ENCODE measurements at regions not wholly inside any gene's neighbourhood (a gene's known extent, or its start where the extent isn't known, plus 50 kb on each side); places are given as distances from the start of the nearest gene placed in this dataset.

DNA sequence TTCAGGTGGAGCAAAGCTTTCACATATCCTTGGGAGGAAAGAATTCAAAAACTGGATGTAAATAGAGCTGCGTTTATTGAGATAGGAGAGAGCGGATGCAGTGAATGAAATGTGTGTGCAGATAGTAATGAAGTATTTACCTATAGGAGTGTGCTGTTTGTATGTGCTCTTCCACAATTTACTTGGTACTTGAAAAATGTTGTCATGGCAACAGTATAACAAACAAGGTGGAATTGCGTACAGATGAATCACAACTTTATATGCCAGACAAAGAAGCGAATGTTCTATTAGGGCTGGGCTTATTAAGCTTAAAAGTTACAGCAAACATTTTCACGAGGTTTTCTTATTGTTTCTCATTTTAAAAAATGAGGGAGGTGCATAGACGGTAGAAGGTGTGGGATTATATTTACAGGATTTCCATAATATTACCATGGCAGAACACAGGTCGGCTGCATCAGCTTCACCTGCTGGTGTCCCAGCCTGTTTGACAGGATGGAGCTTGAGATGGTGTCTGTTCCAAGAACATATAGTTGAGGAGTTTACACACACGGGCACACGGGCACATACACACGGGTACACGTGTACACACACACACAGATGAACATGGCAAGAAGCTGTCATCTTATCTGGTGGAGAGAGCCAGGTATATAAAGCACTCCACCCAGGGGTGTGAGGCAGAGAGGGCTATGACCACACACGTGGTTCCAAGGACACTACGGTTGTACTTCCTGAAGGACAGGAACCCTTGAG, 155.7 kb downstream of the RMI1 start:
- DNase-seq = no peak

DNA sequence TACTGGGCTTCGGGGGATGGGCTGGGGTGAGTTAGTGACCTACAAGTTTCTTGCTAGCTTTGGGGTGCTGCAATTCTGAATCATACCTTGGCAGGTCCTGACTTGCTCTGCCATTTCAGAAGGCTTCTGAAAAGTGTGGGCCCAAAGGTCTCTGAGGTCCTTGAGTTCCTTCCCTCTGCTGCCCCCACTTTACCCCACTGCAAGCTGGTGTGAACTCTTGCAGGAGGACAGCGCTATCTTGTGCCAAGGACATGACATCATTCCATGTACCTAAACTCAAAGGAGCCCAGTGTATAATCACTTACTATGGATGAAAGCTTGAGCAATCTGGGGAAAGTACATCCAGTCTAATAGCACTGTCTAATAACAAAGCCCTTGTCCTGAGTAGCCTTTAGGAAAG, 157.4 kb downstream of the RMI1 start:
- no peak for DNase-seq

DNA sequence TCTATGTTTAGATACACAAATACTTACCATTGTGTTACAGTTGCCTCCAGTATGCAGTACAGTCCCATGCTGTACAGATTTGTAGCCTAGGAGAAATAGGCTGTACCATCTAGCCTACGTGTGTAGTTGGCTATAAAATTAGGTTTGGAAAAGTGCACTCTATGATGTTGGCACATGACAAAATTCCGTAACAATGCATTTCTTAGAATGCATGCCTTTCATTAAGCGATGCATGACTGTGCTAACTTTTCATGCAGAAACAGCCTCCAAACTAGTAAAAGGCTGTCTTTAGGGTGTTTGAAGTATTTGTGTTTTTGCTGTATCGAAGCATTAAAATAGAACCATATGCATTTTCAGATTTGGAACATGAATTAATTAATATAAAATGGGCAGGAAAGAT, 157.9 kb downstream of the RMI1 start:
- no peak for DNase-seq

DNA sequence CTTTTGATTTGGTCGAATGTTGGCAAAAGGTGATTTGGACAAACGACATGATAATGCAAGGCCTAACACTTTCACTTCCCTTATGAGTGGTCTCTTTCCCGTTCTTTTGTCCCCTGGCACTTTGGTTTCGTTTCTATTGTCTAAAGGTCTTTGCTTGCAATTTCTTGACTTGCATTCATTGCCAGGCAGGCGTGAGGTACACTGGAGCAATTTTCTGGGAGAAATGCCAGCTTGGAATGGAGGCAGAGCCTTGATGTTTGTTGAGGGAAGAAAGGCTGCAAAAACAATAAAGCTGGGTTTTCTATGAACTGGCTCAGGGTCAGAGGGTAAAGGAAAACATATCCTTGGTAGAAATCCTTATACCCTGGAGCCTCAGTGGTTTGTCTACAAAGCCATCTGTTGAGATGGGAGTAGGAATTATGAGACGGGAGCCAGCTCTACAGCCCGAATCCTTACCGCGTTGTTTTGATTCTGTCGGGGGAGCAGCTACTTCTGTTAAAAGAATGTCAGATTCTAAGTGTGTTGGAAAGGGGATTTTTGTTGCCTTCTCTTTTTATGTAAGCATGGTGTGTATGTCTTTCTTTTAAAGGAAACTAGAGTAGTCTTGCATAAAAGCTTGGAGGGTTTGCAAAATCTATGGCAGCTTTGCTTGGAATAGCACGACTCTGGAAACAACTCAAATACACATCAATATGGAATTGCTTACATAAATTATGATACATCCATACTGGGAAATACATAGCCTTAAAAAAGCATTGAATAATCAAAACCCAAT, 158.9 kb downstream of the RMI1 start:
- peak; percentile 10 for DNase-seq

DNA sequence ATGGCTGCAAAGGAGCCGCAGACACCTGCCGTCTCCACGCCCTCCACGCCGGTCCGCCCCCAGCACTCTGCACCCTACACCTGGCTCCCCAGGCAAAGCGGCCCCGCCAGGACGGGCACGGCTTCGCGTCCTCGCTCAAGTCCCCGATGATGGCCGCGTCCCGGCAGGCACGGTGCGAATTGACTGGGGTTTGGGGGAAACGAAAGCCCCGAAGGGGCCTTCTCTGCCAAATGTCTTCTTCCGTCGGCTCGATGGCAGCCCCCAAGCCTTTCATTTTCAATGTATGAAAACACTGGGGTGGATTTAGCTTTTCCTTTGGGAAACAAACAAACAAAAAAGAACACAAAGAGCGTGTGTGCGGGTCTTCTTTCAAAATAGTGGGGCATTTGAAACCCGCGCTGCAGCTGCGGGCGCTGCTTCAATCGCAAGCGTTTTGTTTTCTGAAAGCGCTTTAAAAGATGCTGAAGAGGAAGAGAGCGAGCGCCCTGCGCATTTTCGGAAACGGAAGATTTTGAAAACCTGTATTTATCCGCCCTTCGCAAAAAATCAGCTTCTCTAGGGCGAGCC, 160.0 kb downstream of the RMI1 start:
- DNase-seq = no peak

DNA sequence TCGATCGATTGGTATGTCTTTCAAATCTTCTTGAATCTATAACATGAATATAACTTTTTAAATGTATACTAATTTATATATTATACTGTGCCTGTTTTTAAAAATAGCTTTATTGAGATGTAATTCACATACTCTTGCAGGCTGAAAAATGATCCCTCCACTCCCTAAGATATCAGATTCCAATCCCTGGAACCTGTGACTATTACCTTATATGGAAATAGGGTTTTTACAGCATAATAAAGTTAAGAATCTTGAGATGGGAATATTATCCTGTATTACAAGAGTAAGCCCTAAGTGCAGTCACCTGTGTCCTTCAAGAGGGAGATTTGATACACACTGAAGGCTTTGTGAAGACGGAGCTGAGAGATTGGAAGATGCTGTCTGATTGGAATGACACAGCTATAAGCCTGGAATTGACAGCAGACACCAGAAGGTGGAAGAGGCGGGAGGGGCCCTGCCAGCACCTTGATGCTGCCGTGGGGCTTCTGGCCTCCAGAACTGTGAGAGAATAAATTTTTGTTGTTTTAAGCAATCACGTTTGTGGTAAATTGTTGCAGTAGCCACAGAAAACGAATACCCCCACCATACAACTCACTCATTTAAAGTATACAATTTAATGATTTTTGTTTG, 161.3 kb downstream of the RMI1 start:
- no peak for DNase-seq

DNA sequence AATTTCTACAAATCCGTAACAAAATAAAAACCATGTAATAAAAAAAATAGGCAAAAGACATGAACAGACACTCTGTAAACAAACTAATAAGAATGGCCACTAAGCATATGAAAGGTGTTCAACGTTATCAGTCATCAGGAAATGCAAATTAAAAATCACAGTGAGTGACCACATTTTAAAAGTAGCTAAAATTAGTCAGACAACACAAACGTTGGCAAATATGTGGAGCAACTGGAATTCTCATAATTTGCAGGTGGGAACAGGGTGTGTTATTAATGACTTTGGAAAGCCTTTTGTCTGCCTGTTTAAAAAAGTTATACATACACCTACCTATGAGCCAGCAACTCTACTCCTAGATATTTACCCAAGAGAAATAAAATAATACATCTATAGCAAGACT, 164.4 kb downstream of the RMI1 start:
- DNase-seq = no peak

DNA sequence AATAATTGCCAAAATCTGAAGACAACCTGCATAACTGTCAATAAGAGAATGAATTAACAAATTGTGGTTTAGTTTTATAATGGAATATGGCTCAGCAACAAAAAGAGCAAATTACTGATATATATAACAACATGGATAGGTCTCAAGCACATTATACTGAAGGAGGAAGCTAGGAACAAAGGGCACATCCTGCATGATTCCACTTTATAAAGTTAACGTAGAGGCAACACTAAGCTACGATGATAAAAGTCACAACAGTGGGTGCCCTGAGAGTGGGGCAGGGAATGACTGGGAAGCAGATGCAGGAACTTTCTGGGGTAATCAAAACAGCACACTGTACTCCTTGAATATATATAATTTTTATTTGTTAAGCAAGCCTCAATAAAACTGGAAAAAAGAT, 165.2 kb downstream of the RMI1 start:
- no peak for DNase-seq

DNA sequence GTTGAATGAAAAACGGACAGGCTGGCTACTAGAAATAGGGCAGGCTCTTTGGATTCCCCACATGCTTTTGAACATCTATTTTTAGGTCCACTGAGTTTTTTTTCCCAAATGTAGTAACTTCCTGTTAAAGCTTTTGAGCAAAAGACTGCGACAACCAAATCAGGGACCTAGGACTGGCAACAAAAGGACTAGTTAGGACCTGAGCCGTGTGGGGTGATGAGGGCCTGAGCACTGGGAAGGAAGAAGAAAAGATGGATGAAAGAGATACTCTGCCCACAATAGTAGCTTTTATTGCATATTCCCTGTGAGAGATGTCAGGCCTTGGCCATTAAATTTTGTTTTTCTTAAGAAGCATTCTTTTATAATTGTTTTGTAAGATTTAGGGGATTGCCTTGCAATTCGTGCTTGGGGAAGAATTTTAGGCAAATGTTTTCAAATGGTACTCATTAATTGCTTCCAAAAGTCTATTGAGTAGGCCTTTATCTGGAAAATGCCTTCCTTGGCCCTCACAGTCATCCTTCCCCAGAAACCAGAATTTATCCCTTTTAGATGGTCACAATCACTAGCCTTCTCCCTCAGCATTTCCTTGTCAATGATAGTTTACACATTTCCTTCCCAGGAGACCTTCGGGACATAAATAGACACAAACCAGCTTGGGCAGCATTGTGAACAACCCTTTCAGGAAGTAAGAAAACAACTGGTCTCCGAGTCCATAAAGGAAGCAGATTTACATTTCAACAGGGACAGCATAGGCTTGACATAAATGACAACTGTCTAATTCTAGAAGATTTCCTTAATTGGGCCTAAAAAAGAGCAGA, 166.5 kb downstream of the RMI1 start:
- DNase-seq = no peak

DNA sequence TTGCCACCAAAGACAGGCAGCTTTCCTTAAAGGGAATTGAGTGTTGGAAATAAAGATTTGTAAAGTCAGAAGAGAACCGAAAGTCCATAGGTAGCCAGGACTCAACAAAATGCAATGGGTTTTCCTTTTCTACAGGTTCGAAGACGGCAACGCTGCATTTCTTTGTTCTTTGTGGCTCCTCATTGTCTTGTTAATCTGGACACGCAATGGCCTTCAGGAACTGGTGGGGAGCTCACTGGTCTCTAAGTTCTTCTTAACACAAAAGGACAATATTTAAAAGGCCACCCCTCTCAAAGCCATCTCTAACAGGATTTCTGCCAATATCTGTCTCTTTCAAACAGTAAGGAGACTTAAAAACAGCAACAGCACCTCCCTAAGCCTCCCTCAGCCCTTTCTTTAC, 170.6 kb downstream of the RMI1 start:
- DNase-seq = no peak

DNA sequence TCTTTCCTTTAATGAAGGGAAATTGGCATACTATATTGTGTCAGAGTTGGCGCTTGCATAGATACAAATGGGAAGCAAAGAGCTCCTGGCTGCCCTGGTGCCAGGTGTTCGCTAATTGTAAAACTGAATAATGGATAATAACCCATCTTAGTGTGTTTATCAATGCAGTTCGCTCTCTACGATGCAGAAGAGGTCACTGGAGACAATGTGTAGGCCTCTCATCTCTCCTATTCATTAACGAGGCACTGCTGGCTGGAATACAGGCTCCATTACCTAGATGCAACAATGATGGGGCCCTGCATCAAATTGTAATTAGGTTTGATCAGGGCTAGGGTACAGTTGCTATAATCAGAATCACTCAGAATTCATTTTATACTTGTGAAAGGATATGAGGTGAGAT, 171.0 kb downstream of the RMI1 start:
- DNase-seq = no peak

DNA sequence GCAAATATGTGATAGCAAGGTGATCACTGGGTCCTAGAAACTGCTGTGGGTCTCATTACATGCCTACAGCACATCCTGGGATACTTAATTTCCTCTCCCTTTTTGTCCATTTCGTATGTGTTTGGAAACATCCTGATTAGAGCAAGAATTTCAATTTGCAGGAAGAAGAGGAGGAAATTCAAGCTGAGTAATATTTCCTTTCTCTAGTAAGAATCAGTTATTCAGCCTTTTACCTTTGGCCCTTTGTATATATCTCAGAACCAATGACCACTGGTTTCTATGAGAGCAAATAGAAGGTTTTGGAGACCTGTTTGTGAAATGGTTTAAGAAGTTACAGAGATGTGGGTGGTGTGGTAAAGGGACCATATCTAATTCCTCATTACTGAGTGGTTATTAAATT, 171.6 kb downstream of the RMI1 start:
- DNase-seq = no peak

DNA sequence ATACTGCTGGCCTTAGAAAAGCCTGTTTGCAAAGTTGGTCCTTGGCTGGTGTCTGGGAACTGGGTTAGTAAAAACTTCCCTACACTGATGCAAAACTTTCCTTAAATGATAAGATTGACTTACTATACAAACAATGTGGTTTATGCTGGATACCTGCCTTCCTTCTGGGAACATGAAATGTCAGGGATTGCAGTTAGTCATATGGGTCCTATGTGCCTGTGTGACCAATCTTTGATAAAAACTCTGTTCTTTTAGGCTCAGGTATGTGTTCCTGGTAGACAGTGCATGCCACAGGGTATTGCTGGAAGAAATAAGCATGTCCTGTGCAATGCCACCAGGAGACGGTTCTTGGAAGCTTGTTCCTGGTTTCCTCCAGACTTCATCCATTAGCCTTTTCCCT, 173.3 kb downstream of the RMI1 start:
- no peak for DNase-seq

DNA sequence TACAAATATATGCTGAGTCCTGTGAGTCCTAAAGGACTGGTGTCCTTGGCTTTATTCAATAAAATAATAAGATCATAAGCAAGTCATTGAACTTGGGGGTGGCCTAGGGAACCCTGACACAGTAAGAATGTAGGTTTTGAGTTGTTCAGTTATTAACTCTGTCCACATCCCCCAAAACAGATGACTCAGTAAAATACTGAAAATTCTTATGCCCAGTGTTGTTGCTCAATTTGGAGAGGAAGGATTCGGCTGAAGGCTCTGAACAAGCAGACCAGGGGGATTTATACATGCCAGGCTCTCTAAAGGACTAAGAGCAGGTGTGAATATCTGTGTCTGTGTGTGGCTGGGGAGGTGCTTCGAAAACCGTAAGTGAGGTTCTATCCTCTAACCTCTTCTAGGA, 173.7 kb downstream of the RMI1 start:
- DNase-seq = no peak

DNA sequence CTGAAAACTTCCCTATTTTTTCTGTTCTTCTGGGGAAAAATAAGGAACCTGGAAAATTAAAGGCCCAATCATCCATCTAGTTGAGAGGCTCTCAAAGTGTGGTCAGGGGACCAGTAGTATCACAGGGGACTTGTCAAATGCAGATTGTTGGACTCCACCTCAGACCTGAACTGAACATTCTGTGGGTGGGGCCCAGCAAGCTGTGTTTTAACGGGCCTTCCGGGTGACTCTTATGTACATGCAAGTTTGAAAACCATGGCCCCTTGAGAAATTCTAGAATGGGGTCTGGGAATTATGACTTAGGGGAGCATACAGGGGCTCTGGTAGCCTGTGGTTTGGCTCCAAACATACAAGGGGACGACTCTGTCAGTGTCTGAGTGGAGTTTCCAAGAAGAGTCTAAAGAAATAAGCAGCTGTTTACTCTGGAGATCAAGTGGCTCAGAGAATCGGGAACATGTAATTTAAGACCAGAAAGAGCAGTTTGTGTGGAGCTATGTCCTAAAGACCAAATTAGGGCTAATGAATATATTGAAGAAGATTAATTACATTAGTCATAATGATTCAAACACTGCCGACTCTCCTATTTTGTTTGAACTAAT, 177.4 kb downstream of the SLC28A3 start:
- no peak for DNase-seq

DNA sequence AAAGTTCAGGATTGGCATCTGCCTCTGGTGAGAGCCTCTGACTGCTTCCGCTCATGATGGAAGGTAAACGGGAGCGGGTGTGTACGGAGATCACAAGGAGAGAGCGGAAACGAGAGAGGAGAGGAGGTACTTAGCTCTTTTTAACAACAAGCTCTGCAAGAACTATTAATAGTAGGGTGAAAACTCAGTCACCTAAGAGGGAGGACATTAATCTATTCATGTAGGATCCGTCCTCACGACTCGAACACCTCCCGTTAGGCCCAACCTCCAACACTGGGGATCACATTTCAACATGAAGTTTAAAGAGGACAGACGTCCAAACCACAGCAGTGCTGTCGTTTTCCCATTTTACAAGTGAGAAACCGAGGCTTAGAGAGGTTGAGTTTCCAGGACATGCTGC, 173.7 kb downstream of the SLC28A3 start:
- DNase-seq = no peak

DNA sequence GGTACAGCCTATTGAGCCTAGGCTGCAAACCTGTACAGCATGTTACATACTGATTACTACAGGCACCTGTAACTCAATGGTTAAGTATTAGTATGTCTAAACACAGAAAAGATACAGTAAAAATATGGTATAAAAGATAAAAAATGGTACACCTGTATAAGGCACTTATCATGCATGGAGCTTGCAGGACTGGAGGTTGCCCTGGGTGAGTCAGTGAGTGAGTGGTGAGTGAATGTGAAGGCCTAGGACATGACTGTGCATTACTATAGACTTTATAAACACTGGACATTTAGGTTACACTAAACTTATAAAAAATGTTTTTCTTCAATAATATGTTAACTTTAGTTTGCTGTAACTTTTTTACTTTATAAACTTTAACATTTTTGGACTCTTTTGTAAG, 171.3 kb downstream of the SLC28A3 start:
- DNase-seq = no peak

DNA sequence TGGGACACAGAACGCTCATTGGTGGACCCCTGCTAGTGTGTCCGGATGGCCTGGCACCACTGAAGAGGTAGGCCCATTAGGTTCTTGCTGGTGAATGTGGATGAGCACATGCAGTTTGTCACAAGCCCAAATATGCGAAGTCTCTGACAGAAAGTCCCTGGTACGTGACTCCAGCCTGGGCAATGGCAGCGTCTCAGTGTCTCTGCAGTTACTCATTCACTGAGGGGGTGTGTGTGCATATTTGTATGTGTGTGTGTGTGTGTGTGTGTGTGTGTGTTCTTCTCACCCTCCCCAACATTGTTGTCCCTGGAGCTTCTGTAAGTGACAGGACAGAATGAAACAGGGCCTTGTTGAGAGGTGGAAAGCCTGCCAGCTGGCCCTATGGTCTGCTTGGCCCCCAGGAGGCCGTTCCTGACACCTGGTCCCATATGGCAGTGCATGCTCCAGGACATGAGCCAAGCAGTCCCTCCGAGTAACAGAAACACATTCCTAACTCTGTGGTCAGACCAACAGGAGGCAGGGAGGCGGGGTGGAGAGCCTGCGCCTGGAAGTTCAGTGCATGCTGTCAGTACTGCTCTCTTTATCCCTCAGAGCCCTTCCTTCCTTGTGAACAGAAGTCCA, 169.9 kb downstream of the SLC28A3 start:
- DNase-seq = no peak

DNA sequence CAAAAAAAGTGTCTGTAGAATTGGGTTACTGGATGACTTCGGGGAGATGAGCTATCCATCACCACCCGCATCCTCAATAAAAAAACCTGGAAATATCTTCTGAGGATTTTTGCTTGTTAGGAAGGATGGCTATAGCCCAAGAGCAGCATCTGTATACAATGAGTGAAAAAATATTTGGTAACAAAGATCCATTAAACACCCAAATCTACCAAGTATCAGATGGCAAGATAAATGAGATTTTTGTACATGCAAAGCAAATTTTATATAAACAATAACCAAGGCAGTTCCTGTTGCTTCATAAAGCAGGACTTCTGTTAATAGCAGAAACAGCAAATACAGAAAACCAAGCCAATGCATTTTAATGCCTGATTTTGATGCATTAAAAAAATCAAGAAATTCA, 166.6 kb downstream of the SLC28A3 start:
- no peak for DNase-seq

DNA sequence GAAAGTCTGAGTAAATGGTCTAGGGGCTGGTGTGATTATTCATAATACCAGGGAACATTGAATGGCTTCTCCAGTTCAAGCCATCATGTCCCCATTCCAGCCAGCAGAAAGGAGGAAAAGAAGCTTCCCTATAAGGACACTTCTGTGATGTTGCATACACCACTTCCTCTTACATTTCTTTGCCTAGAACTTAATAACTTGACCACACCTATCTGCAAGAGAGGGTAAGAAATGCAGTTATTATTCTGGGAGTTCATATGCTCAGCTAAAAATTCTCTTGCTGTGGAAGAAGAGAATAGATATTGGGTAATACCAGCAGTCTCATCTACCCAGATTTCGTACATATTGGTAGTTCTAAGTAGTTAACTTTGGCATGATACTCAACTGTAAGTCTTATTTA, 166.1 kb downstream of the SLC28A3 start:
- DNase-seq = no peak

DNA sequence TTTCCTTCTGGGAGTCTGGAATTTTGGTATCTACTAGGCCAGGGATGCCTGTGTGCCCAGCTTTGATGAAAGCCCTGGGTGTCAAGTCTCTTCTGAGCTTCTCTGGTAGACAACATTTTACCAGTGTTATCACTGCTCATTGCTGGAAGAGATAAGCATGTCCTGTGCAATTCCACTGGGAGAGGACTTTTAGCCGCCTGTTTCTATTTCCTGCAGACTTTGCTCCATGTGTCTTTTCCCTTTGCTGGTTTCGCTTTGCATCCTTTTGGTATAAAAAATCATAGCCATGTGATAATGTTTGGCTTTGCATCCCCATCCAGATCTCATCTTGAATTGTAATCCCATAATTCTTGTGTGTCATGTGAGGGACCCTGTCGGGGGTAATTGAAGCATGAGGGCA, 163.2 kb downstream of the SLC28A3 start:
- DNase-seq = no peak

DNA sequence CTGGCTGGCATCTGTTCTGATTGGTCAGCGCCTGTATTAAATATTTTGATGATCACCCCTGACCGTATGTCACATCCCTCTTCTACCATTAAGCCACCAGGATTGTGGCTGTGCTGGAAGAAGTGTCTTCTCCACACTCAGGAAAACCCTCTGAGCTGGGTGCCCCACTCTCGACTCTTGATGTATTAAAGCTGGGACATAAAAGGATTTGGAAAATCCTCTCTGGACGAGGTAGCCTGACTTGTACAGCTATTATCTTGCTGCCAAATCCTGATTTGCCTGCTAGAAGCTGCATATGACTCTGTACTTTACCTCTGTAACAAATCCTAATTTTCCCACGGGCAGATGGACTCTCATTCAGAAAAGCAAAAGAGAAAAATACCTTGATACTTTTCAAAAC, 161.0 kb downstream of the SLC28A3 start:
- DNase-seq = no peak

Measured in NCI-H2227 treated with DMSO at 0.1 percent for 48 hours (cell line).